ENCODE measurements at regions not wholly inside any gene's neighbourhood (a gene's known extent, or its start where the extent isn't known, plus 50 kb on each side); places are given as distances from the start of the nearest gene placed in this dataset.

DNA sequence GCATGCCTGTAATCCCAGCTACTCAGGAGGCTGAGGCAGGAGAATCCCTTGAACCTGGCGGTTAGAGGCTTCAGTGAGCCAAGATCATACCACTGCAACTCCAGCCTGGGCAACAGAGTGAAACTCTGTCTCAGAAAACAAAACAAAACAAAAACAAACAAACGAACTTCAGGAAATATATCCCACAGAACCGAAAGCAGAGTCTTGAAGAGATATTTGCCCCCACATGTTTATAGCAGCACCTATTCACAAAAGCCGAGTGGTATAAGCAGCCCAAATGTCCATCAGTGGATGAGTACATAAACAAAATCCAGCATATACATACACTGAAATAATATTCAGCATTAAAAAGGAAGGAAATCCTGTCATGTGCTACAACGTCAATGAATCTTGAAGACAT, 57.6 kb upstream of the GRIN3A start (continued):
- TF ChIP-seq, protein P1, sequence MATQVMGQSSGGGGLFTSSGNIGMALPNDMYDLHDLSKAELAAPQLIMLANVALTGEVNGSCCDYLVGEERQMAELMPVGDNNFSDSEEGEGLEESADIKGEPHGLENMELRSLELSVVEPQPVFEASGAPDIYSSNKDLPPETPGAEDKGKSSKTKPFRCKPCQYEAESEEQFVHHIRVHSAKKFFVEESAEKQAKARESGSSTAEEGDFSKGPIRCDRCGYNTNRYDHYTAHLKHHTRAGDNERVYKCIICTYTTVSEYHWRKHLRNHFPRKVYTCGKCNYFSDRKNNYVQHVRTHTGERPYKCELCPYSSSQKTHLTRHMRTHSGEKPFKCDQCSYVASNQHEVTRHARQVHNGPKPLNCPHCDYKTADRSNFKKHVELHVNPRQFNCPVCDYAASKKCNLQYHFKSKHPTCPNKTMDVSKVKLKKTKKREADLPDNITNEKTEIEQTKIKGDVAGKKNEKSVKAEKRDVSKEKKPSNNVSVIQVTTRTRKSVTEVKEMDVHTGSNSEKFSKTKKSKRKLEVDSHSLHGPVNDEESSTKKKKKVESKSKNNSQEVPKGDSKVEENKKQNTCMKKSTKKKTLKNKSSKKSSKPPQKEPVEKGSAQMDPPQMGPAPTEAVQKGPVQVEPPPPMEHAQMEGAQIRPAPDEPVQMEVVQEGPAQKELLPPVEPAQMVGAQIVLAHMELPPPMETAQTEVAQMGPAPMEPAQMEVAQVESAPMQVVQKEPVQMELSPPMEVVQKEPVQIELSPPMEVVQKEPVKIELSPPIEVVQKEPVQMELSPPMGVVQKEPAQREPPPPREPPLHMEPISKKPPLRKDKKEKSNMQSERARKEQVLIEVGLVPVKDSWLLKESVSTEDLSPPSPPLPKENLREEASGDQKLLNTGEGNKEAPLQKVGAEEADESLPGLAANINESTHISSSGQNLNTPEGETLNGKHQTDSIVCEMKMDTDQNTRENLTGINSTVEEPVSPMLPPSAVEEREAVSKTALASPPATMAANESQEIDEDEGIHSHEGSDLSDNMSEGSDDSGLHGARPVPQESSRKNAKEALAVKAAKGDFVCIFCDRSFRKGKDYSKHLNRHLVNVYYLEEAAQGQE (IDR thresholded peaks at IDR 0.05): no peak
- TF ChIP-seq RXRA (IDR thresholded peaks at IDR 0.05) (no peak), FOXA1 (IDR thresholded peaks at IDR 0.05) (no peak)

DNA sequence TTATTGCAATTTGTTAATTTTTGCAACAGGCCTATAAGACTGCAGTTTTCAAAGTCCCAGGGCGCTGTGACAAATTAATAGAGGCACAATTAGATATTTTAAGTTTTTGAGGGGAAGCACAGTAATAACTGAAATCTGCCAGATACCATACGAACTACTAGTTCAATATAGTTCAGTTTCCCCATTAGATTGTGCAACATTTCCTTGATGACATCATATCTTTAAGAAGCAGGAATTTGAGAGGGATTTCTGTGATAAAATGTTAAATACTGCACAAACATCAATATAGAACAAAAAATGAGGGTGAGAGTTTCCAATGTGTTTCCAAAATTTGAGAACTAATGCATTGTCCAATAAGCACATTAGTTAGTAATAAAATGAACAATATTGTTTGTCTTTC, 56.7 kb upstream of the GRIN3A start:
- H3K27ac ChIP-seq (ENCODE audit: low read depth in 1 of 2, low read length in 2 of 2): no peak overlapping the region
- WGBS: 85% methylated on average over 2 of the region's 2 CpGs
- no peaks in the 10 kb centered on the region for H3K4me1 ChIP-seq (ENCODE audit: control insufficient read depth in 4 of 4, insufficient read depth in 4 of 4, low read length in 3 of 4)
- no peaks in the 10 kb centered on the region for H3K9me3 ChIP-seq (ENCODE audit: control insufficient read depth in 4 of 4, low read length in 3 of 4)
- H3K27me3 ChIP-seq (ENCODE audit: control insufficient read depth in 4 of 4, insufficient read depth in 4 of 4, low read length in 3 of 4): no peaks in the 10 kb centered on the region
- no peak for TF ChIP-seq YY1 (IDR thresholded peaks at IDR 0.05)
- TF ChIP-seq GABPA (IDR thresholded peaks at IDR 0.05 in 1 of 2, conservative IDR thresholded peaks at IDR 0.05 in 1 of 2): no peak
- no peak for TF ChIP-seq HNF4A (conservative IDR thresholded peaks at IDR 0.05)
- TF ChIP-seq NR2F2 (IDR thresholded peaks at IDR 0.05): no peak
- no peak for TF ChIP-seq RXRA (IDR thresholded peaks at IDR 0.05)
- TF ChIP-seq, protein P2, sequence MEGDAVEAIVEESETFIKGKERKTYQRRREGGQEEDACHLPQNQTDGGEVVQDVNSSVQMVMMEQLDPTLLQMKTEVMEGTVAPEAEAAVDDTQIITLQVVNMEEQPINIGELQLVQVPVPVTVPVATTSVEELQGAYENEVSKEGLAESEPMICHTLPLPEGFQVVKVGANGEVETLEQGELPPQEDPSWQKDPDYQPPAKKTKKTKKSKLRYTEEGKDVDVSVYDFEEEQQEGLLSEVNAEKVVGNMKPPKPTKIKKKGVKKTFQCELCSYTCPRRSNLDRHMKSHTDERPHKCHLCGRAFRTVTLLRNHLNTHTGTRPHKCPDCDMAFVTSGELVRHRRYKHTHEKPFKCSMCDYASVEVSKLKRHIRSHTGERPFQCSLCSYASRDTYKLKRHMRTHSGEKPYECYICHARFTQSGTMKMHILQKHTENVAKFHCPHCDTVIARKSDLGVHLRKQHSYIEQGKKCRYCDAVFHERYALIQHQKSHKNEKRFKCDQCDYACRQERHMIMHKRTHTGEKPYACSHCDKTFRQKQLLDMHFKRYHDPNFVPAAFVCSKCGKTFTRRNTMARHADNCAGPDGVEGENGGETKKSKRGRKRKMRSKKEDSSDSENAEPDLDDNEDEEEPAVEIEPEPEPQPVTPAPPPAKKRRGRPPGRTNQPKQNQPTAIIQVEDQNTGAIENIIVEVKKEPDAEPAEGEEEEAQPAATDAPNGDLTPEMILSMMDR (IDR thresholded peaks at IDR 0.05; ENCODE audit: low read depth, low read length, missing input control): no peak
- TF ChIP-seq, protein P3, sequence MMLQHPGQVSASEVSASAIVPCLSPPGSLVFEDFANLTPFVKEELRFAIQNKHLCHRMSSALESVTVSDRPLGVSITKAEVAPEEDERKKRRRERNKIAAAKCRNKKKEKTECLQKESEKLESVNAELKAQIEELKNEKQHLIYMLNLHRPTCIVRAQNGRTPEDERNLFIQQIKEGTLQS (IDR thresholded peaks at IDR 0.05): no peak
- no peak for TF ChIP-seq FOXA1 (IDR thresholded peaks at IDR 0.05)
- no peak for TF ChIP-seq TAF1 (conservative IDR thresholded peaks at IDR 0.05)
- TF ChIP-seq RAD21 (IDR thresholded peaks at IDR 0.05): no peak
- no peak for TF ChIP-seq JUND (IDR thresholded peaks at IDR 0.05)
- no peak for TF ChIP-seq FOXA2 (IDR thresholded peaks at IDR 0.05)
- TF ChIP-seq, protein P1 (IDR thresholded peaks at IDR 0.05): no peak
- no peak for TF ChIP-seq EGR1 (IDR thresholded peaks at IDR 0.05; ENCODE audit: low read depth in 2 of 2)
- TF ChIP-seq SP1 (IDR thresholded peaks at IDR 0.05): no peak
- TF ChIP-seq, protein P4, sequence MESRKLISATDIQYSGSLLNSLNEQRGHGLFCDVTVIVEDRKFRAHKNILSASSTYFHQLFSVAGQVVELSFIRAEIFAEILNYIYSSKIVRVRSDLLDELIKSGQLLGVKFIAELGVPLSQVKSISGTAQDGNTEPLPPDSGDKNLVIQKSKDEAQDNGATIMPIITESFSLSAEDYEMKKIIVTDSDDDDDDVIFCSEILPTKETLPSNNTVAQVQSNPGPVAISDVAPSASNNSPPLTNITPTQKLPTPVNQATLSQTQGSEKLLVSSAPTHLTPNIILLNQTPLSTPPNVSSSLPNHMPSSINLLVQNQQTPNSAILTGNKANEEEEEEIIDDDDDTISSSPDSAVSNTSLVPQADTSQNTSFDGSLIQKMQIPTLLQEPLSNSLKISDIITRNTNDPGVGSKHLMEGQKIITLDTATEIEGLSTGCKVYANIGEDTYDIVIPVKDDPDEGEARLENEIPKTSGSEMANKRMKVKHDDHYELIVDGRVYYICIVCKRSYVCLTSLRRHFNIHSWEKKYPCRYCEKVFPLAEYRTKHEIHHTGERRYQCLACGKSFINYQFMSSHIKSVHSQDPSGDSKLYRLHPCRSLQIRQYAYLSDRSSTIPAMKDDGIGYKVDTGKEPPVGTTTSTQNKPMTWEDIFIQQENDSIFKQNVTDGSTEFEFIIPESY (IDR thresholded peaks at IDR 0.05): no peak
- no peak for TF ChIP-seq HNF4G (IDR thresholded peaks at IDR 0.05)
- TF ChIP-seq, protein P5, sequence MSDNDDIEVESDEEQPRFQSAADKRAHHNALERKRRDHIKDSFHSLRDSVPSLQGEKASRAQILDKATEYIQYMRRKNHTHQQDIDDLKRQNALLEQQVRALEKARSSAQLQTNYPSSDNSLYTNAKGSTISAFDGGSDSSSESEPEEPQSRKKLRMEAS (IDR thresholded peaks at IDR 0.05): no peak
- DNase-seq (ENCODE audit: low spot score): no peak
- no peak overlapping the region for H3K9ac ChIP-seq (ENCODE audit: low read depth in 1 of 2, low read length in 2 of 2)
- no peak overlapping the region for H3K4me3 ChIP-seq (ENCODE audit: low read depth in 1 of 3, low read length in 3 of 3)
- peaks cover 0 to 6% (median 0%) of the 10 kb centered on the region in 4 donors for H3K36me3 ChIP-seq (ENCODE audit: control insufficient read depth in 4 of 4, insufficient read depth in 3 of 4, low read depth in 1 of 4, low read length in 3 of 4)

All from liver (tissue), 8 donors.